IPS-NIHi7 (cell line): ENCODE measurements at regions not wholly inside any gene's neighbourhood (a gene's known extent, or its start where the extent isn't known, plus 50 kb on each side); places are given as distances from the start of the nearest gene placed in this dataset.
A peak's percentile ranks its signal among the peaks of the same experiment; 100 is the strongest.

Experiments
- DNase-seq: peaks from one replicate; pipeline ENCODE4 v3.0.0; 2012; ENCODE audit warnings: mixed read lengths; ENCODE audit errors: extremely low spot score

- no peak for DNase-seq
Observed at GRCh38 chr1:18535391-18536210, 54.9 kb downstream of the KLHDC7A start.

GRCh38 chr1:18536356-18536755, 55.6 kb downstream of the KLHDC7A start:
- DNase-seq, result no peak

DNA sequence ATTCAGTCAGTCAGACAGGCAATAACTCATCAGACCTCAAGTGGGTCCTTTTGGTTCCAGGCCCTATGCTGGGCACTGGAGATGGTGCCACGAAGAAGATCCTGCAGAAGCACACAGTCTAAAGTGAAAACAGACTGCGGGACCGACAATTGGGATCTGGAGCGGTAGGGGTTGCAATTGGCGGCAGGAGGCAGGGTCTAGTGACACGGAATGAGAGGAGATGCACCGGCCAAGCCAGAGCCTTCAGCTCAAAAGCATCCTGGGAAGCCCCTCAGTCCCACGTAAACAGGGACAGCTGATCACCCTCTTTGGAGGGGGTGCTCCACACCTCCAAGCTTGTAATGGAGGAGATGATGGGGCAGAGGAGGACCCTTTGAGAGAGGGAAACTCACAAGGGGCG, 56.2 kb downstream of the KLHDC7A start:
- DNase-seq, result no peak

DNA sequence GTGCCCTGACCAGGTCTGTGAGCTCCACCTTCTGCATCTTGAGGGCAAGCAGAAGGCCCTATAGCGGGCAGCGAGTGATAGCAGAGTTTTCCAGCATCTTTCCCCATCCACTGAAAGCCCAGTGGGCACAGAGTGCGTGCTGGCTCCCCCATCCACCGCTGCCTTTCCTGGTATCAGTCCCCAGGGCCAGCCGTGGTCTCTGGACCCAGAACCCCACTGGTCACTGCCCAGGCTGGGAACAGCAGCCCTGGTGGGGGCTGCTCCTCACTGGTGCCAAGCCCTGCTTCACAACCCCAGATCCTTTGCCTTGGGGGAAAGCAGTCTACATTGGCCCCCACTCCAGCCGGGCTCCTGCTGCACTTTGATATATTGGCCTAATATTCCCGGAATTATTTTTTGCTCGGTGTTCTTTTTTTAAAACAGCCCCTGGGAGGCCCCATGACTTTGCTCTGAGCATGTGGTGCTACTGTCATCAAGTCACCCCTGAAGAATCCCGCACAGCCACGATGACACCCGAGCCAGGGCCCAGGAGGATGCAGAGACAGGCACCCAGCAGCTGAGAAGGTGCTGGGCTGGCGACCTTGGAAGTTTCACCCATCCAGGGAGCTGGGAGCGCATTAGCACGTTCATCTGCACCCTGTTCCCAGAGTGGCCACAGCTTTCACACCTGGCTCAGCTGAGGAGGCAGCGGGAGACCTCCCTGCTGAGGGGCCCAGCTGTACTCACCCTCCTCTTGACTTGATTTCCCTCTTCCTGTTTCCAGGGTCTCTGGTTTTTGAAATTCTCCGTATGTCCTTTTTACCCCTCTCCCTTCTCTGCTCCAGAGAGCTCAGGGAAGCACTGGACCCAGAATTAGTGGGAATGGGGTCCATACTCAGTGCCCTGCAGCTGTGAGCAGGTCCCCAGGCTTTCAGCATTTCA, 56.9 kb downstream of the KLHDC7A start:
- DNase-seq, result no peak

GRCh38 chr1:18539171-18539570, 58.4 kb downstream of the KLHDC7A start:
- no peak for DNase-seq

DNA sequence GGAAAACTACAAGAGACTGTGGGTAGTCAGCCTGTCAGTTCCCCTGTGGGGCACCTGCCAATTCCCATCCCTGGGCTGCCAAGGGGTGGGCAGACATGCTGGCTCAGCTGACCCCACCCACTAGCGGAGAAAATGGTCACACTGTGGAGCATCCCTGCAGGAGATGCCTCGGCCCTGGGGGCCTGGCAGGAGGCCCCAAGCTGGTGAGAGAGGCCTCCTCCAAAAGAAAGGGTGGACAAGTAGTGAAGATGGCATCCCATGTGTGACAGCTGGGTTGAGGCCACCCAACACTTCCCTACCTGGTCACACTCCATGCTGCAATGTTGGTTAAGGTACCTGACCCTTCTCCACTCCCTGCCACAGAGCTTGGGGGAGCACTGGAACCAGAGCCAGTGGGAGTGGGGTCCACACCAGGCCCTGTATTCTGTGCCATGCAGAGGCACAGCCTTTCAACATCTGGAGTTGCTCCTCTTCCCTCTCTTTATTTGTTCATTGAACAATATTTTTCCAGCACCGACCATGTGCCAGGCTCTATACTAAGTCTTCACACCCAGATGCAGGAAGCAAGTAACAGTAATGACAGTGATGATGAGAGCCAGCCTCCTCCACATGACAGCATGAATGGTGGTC, 59.5 kb downstream of the KLHDC7A start:
- no peak for DNase-seq

GRCh38 chr1:18541046-18541795, 60.5 kb downstream of the KLHDC7A start:
- no peak for DNase-seq

GRCh38 chr1:18542351-18542750, 61.6 kb downstream of the KLHDC7A start:
- DNase-seq, result peak; percentile 47

- DNase-seq, result no peak
Observed at GRCh38 chr1:18546026-18546425, 65.3 kb downstream of the KLHDC7A start.

DNA sequence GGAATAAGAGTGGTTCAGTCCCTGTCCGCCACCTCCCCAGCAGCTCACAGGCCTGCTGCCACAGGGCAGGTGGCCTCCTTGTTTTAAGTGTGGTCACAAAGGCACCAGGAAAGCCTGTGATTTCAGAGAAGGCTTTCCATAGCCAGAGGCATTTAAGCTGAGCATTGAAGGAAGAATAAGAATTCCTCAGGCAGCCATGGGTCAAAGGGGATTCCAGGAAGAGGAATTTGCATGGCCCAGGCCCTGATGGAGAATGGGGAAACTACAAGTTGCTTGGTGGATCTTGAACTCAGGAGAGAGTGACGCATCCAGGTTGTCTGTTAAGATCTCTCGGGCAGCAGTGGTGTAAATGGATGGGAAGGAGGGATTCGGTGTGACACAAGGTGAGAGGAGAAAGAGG, 66.7 kb downstream of the KLHDC7A start:
- peak; percentile 56 for DNase-seq

GRCh38 chr1:18548643-18549042, 67.9 kb downstream of the KLHDC7A start:
- no peak for DNase-seq

DNA sequence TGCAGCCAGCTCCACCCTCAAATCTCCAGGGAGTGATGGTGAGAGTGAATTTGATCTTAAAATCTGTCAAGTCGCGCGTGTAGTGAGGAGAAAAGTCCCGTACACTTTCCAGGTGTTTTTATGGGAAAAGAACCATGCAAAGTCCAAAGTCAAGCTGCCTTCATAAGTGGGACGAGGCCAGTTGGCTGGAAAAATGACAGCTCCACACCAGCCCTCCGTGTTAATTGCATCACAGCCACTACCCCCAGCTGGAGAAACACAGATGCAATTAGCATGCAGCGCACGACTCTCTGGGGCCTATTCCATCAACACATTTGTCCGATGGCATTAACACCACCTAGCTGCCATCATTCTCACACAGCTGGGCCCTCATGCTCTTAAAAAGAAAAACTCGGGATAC, 68.4 kb downstream of the KLHDC7A start:
- no peak for DNase-seq

- no peak for DNase-seq
Observed at GRCh38 chr1:18549906-18550305, 69.2 kb downstream of the KLHDC7A start.

DNA sequence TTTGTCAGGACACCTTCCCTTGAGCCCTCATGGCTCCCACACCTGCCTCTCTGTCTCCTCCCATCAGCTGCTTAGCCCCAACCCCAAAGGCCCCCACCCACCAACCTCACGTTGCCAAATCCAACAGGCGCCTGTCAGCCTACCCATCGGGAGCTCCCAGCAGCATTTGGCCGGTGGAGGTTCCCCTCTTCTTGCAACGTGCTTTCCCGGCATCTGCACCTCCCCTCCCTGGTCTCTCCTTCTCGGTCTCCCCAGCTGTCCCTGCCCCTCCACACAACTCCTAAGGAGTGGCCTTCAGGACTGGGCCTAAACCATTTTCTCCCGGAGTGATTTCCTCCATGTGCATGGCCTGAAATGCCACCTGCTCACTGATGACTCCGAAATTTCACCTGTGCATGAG, 71.9 kb downstream of the KLHDC7A start:
- no peak for DNase-seq

- no peak for DNase-seq
Observed at GRCh38 chr1:18553388-18553787, 72.7 kb downstream of the KLHDC7A start.

DNA sequence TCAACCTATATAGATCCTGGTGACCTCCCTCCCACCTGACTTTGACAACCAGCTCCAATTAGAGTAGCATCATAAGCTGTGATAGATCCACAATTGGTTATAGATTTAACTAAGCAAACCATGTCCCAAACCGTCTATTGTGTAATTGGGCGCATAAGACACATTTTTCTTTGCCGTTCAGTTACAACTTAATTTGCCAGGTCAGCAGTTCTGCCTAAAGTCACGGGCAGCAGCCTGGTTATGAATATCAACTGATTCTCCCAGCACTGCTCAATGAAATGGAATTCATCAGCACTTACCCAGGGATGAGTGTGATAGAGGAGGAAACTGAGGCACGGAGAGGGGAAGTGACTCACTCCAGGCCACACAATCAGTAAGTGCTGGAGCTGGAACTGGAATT, 73.4 kb downstream of the KLHDC7A start:
- no peak for DNase-seq

GRCh38 chr1:18554597-18554996, 73.9 kb downstream of the KLHDC7A start:
- DNase-seq, result no peak

GRCh38 chr1:18555036-18555435, 74.3 kb downstream of the KLHDC7A start:
- DNase-seq, result no peak

DNA sequence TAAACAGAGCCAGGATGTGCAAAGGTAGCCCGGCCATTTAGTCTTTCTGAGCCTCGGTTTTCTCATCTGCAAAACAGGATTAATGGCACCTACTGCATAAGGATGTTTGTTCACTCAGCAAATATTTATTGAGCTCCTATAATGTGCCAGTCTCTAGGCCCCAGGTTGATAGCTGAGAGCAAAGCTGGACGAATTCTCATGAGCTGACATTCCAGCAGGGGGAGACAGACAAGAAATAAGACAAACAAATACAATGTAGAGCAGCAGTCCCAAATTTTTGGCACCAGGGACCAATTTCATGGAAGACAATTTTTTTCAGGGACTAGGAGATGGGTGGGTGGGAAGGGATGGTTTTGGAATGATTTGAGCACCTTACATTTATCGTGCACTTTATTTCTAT, 74.3 kb upstream of the PAX7 start:
- DNase-seq, result peak; percentile 43

GRCh38 chr1:18557621-18558465, 72.8 kb upstream of the PAX7 start:
- DNase-seq, result peak; percentile 83

GRCh38 chr1:18560692-18561091, 70.0 kb upstream of the PAX7 start:
- no peak for DNase-seq
